SU-DHL-6 (cell line): ENCODE measurements at regions not wholly inside any gene's neighbourhood (a gene's known extent, or its start where the extent isn't known, plus 50 kb on each side); places are given as distances from the start of the nearest gene placed in this dataset.

Source experiments
- H2AFZ ChIP-seq: fragments of 200-600 bp; sonication (generic); 2 replicates; pipeline ENCODE4 v1.6.1; 2014; ENCODE audit warnings: low read depth, mild to moderate bottlenecking, moderate library complexity, mixed read lengths, antibody characterized with exemption, low read length; ENCODE audit not compliant: severe bottlenecking
- H3F3A ChIP-seq: fragments of 200-600 bp; shearing (Covaris generic); 2 replicates; pipeline ENCODE4 v1.6.0; 2016; ENCODE audit warnings: antibody characterized with exemption, mild to moderate bottlenecking; ENCODE audit not compliant: insufficient read depth
- H3K27ac ChIP-seq: fragments of 200-600 bp; sonication (generic); 2 replicates; pipeline ENCODE4 v1.5.1; 2016; ENCODE audit warnings: low read depth, mild to moderate bottlenecking, low read length, moderate library complexity, mixed read lengths
- H3K27me3 ChIP-seq: fragments of 200-600 bp; sonication (generic), shearing (Covaris generic); 2 replicates; pipeline ENCODE4 v1.6.0; 2014; ENCODE audit warnings: mild to moderate bottlenecking, low read length
- H3K36me3 ChIP-seq: fragments of 200-600 bp; sonication (generic); 2 replicates; pipeline ENCODE4 v1.6.1; 2014; ENCODE audit warnings: mild to moderate bottlenecking, low read length, mixed read lengths
- H3K4me2 ChIP-seq: fragments of 300-600, 200-600 bp; shearing (Covaris generic), sonication (generic); 2 replicates; pipeline ENCODE4 v1.6.0; 2014; ENCODE audit warnings: low read length, low read depth, mild to moderate bottlenecking; ENCODE audit not compliant: poor library complexity, severe bottlenecking
- H3K4me3 ChIP-seq: fragments of 200-600 bp; sonication (generic); 2 replicates; pipeline ENCODE4 v1.5.1; 2014; ENCODE audit warnings: antibody characterized with exemption, low read length, mild to moderate bottlenecking, mixed read lengths; ENCODE audit not compliant: insufficient read depth, poor library complexity, severe bottlenecking
- H3K79me2 ChIP-seq: fragments of 200-600 bp; sonication (generic); 2 replicates; pipeline ENCODE4 v1.6.1; 2014; ENCODE audit warnings: mild to moderate bottlenecking, low read length, moderate library complexity; ENCODE audit not compliant: insufficient read depth
- H3K9ac ChIP-seq: fragments of 200-600 bp; sonication (generic); 2 replicates; pipeline ENCODE4 v1.7.0; 2014; ENCODE audit warnings: mild to moderate bottlenecking, low read length
- H3K9me2 ChIP-seq: fragments of 200-600 bp; sonication (generic); replicated peaks from 2 replicates; pipeline ENCODE4 v1.6.1; 2014; ENCODE audit warnings: low read length; ENCODE audit not compliant: insufficient read depth
- H3K9me3 ChIP-seq: fragments of 200-600 bp; sonication (generic); 2 replicates; pipeline ENCODE4 v1.6.1; 2014; ENCODE audit warnings: low read length, mixed read lengths; ENCODE audit not compliant: insufficient read depth
- H4K20me1 ChIP-seq: fragments of 200-600 bp; sonication (generic); 2 replicates; pipeline ENCODE4 v1.6.1; 2014; ENCODE audit warnings: low read depth, mild to moderate bottlenecking, antibody characterized with exemption, low read length, moderate library complexity, mixed read lengths
- CTCF ChIP-seq: fragments of 200-600 bp; sonication (generic); IDR thresholded peaks from one replicate; pipeline ENCODE4 v1.5.1; 2017; ENCODE audit warnings: antibody characterized with exemption, mild to moderate bottlenecking, low read length, moderate library complexity; ENCODE audit not compliant: insufficient read depth, poor library complexity, severe bottlenecking
- EZH2phosphoT487 ChIP-seq: fragments of 200-600 bp; sonication (generic), shearing (Covaris generic); conservative IDR thresholded peaks from 2 replicates; pipeline ENCODE4 v1.6.1; 2018; ENCODE audit warnings: mild to moderate bottlenecking, antibody characterized with exemption, low read length, moderate library complexity, mixed read lengths

GRCh38 chr2:67503066-67503795, 106.1 kb downstream of the ETAA1 start:
- no peaks in the 10 kb centered on the region for H3K36me3 ChIP-seq
- H3K9me2 ChIP-seq = no peaks in the 10 kb centered on the region
- H3K9ac ChIP-seq = no peak overlapping the region
- H3K9me3 ChIP-seq = no peaks in the 10 kb centered on the region
- no peak overlapping the region for H3K4me3 ChIP-seq
- H3K27me3 ChIP-seq = no peaks in the 10 kb centered on the region
- no peaks in the 10 kb centered on the region for H3K79me2 ChIP-seq
- no peak overlapping the region for H3K4me2 ChIP-seq
- H3F3A ChIP-seq = no peaks in the 10 kb centered on the region
- H4K20me1 ChIP-seq = no peaks in the 10 kb centered on the region
- TF ChIP-seq EZH2phosphoT487 = no peak
- TF ChIP-seq CTCF = no peak
- no peak overlapping the region for H2AFZ ChIP-seq
- no peak overlapping the region for H3K27ac ChIP-seq

DNA sequence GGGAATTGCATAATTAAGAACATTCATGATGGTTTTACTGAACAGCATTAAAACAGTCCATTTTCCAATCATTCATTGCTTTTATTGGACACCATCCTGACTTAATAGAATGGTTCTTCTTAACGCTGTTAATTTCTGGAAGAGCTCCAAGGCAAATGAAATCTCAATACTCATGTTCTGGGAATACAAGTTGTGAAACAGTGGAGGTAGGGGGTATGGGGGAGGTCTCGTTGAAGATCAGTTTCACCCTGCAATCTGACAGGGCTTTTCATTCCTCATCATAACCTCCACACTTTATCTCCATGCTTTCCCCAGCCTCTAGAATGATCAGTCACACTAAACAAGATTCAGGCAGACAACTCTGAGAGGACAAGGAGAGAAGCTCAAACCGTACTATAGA, 113.6 kb downstream of the ETAA1 start:
- H3K9ac ChIP-seq = no peak overlapping the region
- TF ChIP-seq EZH2phosphoT487 (no peak), CTCF (no peak)

GRCh38 chr2:67514515-67514914, 117.4 kb downstream of the ETAA1 start:
- no peak for TF ChIP-seq EZH2phosphoT487
- Histone ChIP-seq H4K20me1 (no peaks in the 10 kb centered on the region), H3K9ac (no peak overlapping the region), H3K9me3 (no peaks in the 10 kb centered on the region), H2AFZ (no peak overlapping the region), H3K36me3 (no peaks in the 10 kb centered on the region), H3K79me2 (no peaks in the 10 kb centered on the region), H3K27ac (no peak overlapping the region), H3F3A (no peaks in the 10 kb centered on the region), H3K4me3 (no peak overlapping the region), H3K4me2 (no peak overlapping the region), H3K27me3 (no peaks in the 10 kb centered on the region; the same call in 1 of the 2 replicates), H3K9me2 (no peaks in the 10 kb centered on the region)

More for the DNA sequence above, 113.6 kb downstream of the ETAA1 start:
- Histone ChIP-seq H3K27ac (no peak overlapping the region), H3K36me3 (no peaks in the 10 kb centered on the region), H3K4me2 (no peak overlapping the region), H3K4me3 (no peak overlapping the region), H3K27me3 (no peaks in the 10 kb centered on the region; the same call in 1 of the 2 replicates), H3K9me2 (no peaks in the 10 kb centered on the region), H3K79me2 (no peaks in the 10 kb centered on the region), H3K9me3 (no peaks in the 10 kb centered on the region), H4K20me1 (no peaks in the 10 kb centered on the region), H2AFZ (no peak overlapping the region), H3F3A (no peaks in the 10 kb centered on the region)

GRCh38 chr2:67515056-67515455, 117.9 kb downstream of the ETAA1 start:
- H3K36me3 ChIP-seq = no peaks in the 10 kb centered on the region
- no peak overlapping the region for H3K27ac ChIP-seq
- no peak overlapping the region for H3K4me2 ChIP-seq
- H3F3A ChIP-seq = no peaks in the 10 kb centered on the region
- H3K79me2 ChIP-seq = no peaks in the 10 kb centered on the region
- no peak for TF ChIP-seq EZH2phosphoT487
- TF ChIP-seq CTCF = no peak
- H3K9me2 ChIP-seq = no peaks in the 10 kb centered on the region
- no peak overlapping the region for H2AFZ ChIP-seq
- H3K4me3 ChIP-seq = no peak overlapping the region
- H3K27me3 ChIP-seq = no peaks in the 10 kb centered on the region; the same call in 1 of the 2 replicates
- H3K9ac ChIP-seq = no peak overlapping the region
- no peaks in the 10 kb centered on the region for H3K9me3 ChIP-seq
- no peaks in the 10 kb centered on the region for H4K20me1 ChIP-seq
